HG02759 (cell line): ENCODE measurements at regions not wholly inside any gene's neighbourhood (a gene's known extent, or its start where the extent isn't known, plus 50 kb on each side); places are given as distances from the start of the nearest gene placed in this dataset.

ENCODE experiments used
- ATAC-seq: cut with Tn5 transposase; IDR thresholded peaks from one replicate; pipeline ENCODE4 v1.9.1; 2021; ENCODE audit warnings: mild to moderate bottlenecking, moderate library complexity; ENCODE audit not compliant: unreplicated experiment

- ATAC-seq: no peak
Observed at GRCh38 chr16:86184185-86184584, 285.2 kb downstream of the IRF8 start.

- ATAC-seq: no peak
Observed at GRCh38 chr16:86185089-86185488, 286.1 kb downstream of the IRF8 start.

GRCh38 chr16:86186313-86186712 is 287.4 kb downstream of the IRF8 start:
- no peak for ATAC-seq

- no peak for ATAC-seq
Observed at GRCh38 chr16:86189934-86190333, 291.0 kb downstream of the IRF8 start.

GRCh38 chr16:86191663-86192062 is 292.7 kb downstream of the IRF8 start:
- no peak for ATAC-seq

GRCh38 chr16:86193528-86194193 is 294.7 kb downstream of the IRF8 start:
- no peak for ATAC-seq

- ATAC-seq: no peak
Observed at GRCh38 chr16:86195863-86196630, 297.1 kb downstream of the IRF8 start.

- ATAC-seq: no peak
Observed at GRCh38 chr16:86196687-86197391, 297.9 kb downstream of the IRF8 start.

GRCh38 chr16:86198206-86199118 is 299.5 kb downstream of the IRF8 start:
- no peak for ATAC-seq

GRCh38 chr16:86199182-86199581 is 300.2 kb downstream of the IRF8 start:
- no peak for ATAC-seq

GRCh38 chr16:86199871-86200695 is 301.1 kb downstream of the IRF8 start:
- ATAC-seq: no peak

- no peak for ATAC-seq
Observed at GRCh38 chr16:86200722-86201121, 301.8 kb downstream of the IRF8 start.

- no peak for ATAC-seq
Observed at GRCh38 chr16:86201746-86202145, 302.8 kb downstream of the IRF8 start.

- no peak for ATAC-seq
Observed at GRCh38 chr16:86202267-86202666, 303.3 kb downstream of the IRF8 start.

- no peak for ATAC-seq
Observed at GRCh38 chr16:86202760-86203426, 303.9 kb downstream of the IRF8 start.

GRCh38 chr16:86203557-86204275 is 304.8 kb downstream of the IRF8 start:
- ATAC-seq: no peak

- no peak for ATAC-seq
Observed at GRCh38 chr16:86205521-86206245, 304.6 kb upstream of the FOXF1 start.

GRCh38 chr16:86207350-86207749 is 303.0 kb upstream of the FOXF1 start:
- no peak for ATAC-seq
